Stimulated activated CD8-positive, alpha-beta memory T cell treated with anti-CD3 and anti-CD28 coated beads, Interleukin-4, amount 100 ng/mL, for 48 hours (primary cell): ENCODE measurements at regions not wholly inside any gene's neighbourhood (a gene's known extent, or its start where the extent isn't known, plus 50 kb on each side); places are given as distances from the start of the nearest gene placed in this dataset.
"Not testable (repeated sequence)": the region's sequence is repeated elsewhere in the genome, so short reads cannot be mapped to it uniquely, and the experiment has no call there.

Source experiments
- DNase-seq: peaks from one replicate; pipeline ENCODE4 v3.0.0-alpha.2; 2020

DNA sequence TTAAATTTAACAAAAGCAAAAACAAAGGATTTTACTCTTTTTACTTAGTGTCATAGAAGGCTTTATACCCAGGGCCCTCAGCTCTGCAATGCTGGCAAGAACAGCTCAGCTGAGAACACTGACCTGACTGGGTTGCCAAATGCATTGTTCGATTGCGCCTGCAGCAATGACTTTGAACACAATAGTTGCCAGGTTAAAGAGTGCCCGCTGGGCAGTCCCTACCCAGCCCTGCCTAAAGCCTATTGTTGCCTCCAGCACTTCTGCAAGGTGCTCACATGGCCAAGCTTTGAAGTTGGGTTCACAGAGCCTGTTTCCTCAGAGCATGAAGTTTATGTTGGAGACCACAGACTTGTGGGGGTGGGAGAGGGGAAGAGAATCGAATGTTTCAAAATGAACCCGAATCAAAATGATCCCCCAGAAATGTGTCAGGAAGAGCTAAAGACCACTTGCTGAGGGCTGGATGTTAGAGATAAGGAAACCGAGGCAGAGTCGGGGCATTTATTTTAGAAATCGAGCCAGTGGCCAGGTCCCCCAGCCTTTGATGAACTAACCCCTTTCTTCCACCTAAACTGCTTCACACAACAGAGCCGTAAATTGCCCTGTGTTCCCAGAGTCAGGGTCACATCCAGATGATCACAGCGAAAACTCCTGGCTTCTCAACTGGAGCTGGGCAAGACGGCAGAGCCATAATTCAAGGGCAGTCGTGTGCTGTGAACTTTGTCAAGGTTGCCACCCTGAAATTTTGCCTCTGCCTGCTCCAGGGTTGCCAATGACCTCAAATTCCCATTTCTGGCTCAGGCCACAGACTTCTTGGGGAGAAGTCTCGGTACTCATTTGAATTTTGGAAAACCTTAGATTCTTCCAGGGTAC lies 55.0 kb downstream of the FOXA2 start:
- no peak for DNase-seq

DNA sequence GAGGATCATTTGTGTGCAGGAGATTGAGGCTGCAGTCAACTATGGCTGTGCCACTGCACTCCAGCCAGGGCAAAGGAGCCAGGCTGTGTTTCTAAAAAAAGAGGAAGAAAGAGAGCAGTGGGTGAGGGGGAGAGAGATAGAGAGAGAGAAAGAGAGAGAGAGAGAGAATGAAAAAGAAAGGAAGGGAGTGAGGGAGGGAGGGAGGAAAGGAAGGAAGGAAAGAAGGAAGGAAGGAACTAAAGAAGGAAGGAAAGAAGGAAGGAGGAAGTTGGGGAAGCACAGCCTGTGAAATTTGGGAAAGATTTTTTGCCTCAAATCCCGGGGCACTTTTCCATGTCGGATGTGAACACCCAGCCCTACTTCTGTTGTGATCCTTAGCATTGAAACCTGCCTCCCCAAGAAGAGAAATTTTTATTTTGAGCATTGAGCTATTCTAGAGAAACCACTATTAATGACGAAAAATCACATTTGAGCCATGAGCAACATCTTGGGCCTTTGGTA lies 57.8 kb downstream of the FOXA2 start:
- no peak for DNase-seq

DNA sequence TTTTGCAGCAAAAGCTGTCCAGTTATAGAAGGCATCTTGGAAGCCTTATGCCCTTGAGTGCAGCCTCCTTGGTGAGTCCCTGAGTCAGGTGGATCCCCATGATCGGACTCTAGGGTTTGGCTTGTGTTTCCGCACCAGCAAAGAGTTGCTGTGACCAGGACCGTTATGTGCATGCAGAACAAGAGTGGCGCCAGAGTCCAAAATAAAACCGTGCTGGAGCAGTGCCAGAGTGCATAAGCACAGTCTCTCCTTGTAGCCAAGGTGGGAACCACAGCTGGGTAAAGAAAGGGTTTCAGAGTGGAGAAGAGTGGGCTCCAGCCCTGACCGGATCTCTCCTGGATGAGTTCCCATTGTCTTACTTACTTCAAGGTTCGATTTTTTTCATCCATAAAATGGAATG lies 58.6 kb downstream of the FOXA2 start:
- no peak for DNase-seq

DNA sequence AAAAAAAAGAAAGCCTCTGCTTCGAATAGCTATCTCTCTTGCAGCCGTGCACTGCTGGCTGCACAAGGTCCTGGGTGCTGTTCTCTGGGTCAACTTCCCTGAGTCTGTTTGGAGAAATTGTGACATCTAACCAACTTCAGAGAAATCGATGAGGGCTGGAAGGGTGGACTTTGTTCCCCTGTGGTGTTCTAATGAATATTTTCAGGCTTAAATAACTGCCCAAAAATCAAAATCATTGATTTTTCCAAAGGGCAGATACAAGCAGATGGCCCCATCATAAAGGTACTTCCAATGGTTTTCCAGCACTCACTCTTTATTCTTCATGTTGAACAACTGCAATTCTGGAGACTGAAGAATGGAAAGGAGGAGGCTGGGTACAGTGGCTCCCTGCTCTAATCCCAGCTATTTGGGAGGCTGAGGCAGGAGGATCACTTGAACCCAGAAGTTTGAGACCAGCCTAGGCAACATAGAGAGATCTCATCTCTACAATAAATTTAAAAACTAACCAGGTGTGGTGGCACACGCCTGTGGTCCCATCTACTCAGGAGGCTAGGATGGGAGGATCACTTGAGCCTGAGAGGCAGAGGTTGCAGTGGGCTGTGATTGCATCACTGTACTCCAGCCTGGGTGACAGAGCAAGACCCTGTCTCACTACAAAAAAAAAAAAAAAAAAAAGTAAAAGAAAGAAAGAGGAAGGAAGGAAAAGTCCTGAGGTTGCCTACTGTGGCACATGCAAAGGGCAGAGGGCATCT lies 59.1 kb downstream of the FOXA2 start:
- DNase-seq, result no peak

- DNase-seq, result no peak
These were observed 59.9 kb downstream of the FOXA2 start for GRCh38 chr20:22524393-22525015.

DNA sequence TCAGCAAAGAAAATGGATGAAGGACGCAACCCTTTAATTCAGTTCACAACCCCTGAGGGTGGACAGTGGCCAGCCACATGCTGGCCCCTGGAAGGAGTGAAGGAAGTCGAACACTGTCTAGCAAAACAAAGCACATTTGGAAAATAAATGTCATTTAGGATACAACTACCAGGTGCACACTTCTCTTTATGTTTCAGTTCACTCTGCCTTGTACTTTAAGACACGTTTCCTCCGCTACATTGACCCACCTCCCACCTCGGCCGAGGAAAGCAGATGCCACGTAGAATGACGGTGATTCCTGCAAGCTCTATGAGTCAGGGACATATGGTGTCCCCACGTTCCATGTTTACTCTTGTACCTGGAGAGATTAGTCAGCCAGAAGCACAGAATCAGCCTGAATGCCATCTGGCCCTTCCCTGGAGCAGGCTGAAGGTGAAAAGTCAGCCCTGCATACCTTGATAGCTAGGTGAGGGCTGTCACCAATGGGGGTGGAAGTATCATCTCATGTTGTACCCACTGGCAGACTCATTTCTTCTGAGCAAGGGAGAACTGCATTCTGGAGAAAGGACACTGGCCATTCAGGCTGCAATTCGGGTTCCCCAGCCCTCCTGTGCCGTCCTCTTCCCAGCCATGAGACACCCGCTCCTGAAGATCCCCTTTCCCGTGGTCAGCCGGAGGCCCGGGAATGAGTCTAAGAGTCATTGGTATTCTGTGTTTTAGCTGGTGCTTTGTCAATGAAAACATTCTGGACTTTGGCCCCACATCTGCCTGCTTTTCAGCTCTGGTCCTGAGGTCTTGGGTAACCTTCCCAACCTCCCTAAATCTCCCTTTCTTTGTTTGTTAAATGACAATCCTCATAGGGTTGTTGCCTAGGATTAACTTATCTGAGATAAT lies 60.6 kb downstream of the FOXA2 start:
- DNase-seq, result no peak

GRCh38 chr20:22523128-22523498 lies 61.3 kb downstream of the FOXA2 start:
- no peak for DNase-seq

DNA sequence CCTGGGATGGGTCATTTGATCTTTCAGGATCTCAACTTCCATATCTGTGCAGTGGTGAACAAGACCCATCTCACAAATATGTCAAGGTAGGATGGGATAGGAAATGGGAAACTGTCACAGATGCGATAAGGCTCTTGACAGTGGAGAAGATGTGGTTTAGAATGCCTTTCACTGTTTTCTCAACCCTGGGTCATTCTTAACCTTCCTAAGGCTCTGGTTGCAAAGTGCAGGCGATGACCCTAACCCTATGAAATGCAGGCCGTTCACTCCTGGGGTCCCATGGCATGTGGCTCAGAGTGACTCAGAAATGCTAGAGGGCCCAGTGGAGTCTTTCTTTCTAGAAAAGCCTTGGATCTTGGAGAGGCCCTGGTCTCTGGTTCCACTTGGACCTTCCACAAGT lies 61.7 kb downstream of the FOXA2 start:
- DNase-seq, result no peak

DNA sequence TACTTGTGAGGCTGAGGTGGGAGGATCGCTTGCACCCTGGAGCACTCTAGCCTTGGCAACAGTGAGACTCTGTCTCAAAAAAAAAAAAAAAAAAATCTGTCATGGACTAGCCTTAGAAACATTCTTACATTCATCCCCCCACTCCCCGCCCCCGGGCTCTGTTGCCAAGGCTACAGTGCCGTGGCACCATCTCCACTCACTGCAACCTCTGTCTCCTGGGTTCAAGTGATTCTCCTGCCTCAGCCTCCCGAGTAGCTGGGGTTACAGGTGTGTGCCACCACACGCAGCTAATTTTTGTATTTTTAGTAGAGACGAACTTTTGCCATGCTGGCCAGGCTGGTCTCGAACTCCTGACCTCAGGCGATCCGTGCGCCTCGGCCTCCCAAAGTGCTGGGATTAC lies 62.4 kb downstream of the FOXA2 start:
- not testable (repeated sequence) for DNase-seq

DNA sequence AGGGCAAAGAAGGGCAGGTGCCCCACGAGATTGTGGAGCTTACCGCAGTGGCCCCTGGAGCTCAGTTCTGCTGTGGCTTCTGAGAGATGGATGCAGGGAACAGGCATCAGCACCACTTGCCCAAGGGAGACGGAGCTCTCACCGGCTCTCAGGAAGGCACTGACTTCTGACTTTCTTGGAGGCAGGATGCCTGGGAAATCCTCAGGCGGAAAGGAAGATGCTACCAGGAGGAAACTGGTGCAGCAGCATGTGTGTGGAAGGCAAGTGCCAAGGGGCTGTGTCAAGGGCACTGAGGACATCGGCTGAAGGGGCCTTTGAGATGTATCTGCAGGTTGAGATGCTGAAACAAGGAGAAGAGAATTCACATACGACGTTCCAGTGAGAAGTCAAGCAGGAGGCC lies 64.0 kb downstream of the FOXA2 start:
- DNase-seq, result no peak

DNA sequence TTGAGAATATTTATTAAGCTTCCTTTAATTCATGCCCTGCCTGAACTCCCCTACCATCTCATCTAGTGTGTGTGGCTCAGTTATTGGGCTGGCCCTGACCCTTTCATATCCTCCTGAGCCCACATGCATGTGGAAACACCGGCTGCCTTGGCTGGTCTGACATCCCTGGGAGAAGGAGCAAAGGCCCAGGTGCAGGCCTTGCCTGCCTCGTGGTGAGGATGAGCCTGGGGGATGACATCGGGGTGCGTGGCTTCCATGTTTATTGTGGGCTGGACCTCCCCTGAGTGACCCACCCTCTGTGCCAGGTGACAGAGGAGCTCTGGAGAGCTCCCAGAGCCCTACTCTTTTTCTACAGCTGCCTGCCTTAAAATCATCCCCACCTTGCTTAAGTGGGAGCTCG lies 69.1 kb downstream of the FOXA2 start:
- no peak for DNase-seq

- DNase-seq, result no peak
These were observed 70.8 kb downstream of the FOXA2 start for GRCh38 chr20:22513574-22513973.

GRCh38 chr20:22512911-22513489 lies 71.4 kb downstream of the FOXA2 start:
- no peak for DNase-seq

DNA sequence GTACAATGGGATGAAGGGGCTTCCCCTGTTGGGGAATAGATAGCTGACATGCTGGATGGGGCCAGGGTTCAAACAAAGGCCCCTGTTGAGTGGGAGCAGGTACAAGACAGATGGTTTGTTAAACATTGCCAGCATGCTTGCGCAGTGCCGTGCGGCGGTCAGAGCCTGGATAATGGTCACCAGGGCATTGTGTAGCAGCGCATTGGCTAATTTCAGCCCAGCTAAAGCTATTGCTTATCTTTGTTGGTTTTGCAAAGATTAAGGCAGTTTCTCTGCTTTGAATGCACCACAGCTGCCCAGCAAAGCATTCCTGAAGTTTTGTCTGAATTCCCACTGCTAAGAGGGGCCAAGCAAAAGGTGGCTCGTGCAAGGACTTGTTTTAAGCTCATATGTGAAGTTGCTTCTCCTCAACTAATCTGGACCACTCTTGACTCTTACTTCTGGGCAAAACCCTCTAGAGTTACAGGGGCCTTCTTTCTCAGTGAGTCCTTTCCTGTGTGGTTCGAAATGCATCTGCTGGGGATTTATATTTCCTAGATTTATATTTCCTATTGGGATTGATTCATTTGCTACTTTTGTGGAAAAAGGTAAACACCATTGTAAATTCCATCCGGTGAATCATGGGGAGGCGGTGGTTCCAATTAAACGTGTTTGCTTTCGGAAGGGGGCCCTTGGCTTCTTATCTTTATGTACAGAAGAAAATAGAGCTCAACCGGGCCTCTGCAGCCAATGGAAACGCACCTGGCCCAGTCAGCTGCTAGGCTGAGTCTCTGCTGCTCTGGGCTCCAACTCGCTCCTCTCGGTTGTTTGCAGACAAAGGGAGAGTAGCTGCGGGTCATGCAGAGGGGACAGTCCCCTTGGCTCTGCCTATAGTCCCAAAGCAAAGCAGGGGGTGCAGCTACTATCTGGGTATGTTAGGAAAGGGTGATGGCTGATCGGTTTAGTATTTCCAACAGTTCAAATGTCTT lies 72.1 kb downstream of the FOXA2 start:
- no peak for DNase-seq

- DNase-seq, result no peak
These were observed 74.6 kb downstream of the FOXA2 start for GRCh38 chr20:22509843-22510147.

DNA sequence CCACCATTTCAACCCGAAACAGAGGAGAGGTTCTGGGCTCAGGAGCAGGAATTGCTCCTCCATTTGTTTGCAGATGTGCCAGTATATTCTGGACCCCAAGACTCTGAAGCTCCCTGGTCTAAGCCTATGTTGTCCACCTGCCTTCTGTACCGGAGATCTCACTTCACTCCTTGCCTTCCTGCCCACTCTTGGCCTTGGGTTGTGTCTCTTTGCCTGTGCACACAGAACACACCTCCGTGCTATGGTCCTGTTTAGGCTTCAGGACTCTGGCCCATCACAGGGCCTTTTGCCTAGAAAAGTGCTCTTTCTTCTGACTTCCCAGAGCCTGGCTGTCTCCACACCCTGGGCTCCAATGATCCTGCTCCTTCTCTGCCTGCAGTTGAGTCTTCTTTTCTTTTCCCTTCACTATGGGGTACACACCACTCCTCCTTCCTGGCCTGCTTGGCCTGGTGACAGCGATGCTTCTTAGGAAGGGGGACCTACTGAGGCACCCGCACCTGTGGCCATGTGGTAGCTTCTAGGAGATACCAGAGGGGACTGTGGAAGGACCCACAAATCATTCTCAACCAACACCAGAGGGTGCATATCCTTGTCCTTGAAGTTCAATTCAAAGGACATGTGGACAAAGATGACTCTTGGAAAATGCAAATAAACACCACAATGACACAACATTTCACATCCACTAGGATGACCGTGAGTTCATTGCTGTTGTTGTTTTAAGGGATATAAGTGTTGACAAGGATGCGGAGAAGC lies 75.1 kb downstream of the FOXA2 start:
- no peak for DNase-seq

DNA sequence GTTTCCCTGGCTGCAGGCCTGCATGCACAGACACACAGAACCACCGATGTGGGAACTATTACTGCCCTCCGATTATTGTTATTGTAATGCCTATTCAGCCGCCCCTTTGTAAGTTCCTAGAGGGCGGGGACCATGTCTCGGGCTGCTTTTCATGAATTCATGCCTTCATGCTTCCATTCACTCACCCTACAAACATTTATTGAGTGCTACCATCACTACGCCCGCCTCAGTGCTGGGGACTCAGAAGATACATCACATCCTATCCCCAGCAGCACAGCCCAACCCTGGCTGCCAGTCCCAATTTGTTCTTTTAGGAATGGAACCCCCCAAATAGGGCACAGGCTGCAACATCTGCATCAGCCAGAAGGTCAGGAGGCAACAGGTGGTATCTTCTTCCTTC lies 75.9 kb downstream of the FOXA2 start:
- DNase-seq, result no peak

DNA sequence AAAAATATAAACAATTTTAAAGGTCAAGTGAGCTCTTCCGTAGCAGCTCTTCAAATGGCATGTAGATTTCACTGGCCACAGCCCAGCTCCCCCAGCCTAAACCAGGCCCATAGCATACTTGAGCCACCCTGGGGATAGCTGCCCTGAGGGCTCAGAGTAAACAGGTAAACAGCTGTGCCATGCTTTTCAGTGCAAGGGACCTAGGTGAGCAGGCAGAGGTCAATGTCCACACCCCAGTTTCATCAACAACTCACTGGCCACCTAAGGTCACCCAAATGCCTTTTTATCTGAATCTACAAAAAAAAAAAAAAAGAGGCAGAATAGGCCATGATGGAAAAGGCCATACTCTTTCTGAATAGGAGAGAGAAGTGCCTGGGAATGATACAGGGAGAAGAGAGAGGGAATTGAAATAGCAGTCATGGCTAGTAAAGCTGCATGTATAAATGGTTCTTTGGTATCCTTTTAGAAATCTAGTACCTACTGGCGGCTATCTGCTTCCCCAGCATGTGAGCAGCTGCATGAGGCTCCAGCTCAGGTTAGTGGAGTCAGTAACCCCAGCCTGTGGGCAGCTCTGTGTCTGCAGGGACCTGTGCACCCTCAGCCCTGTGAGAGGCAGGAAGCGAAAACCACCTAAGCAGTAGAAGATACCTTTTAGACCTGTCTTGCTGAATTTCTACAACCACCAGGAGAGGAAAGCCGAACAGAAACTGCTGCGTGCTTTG lies 77.0 kb downstream of the FOXA2 start:
- DNase-seq, result no peak

GRCh38 chr20:22506827-22507226 lies 77.5 kb downstream of the FOXA2 start:
- DNase-seq, result no peak
